Frontal cortex (tissue), 3 donors: ENCODE measurements at regions not wholly inside any gene's neighbourhood (a gene's known extent, or its start where the extent isn't known, plus 50 kb on each side); places are given as distances from the start of the nearest gene placed in this dataset.
A peak's percentile ranks its signal among the peaks of the same experiment; 100 is the strongest.

Experiments used
- DNase-seq, 2 donors: peaks; one replicate each; pipeline ENCODE4 v3.0.0; 2012; ENCODE audit warnings: low spot score in 2 of 2
- FAIRE-seq: peaks from 2 replicates; lab custom pipeline; 2012; peaks lifted over from hg19 to GRCh38; lab: Jason Lieb, UNC
- donor health status: control.
- donor health status: control.
- donor health status: control.

GRCh38 chr13:21946964-21947363 lies 276.1 kb downstream of the FGF9 start:
- FAIRE-seq (no peak), DNase-seq (no peak)

GRCh38 chr13:21948769-21949474 lies 278.0 kb downstream of the FGF9 start:
- DNase-seq = no peak
- no peak for FAIRE-seq

GRCh38 chr13:21949818-21950429 lies 279.1 kb downstream of the FGF9 start:
- DNase-seq = no peak
- FAIRE-seq = no peak

- no peak for FAIRE-seq
- DNase-seq = no peak
Observed at GRCh38 chr13:21956666-21957065, 285.8 kb downstream of the FGF9 start.

- FAIRE-seq = no peak
- DNase-seq = no peak
Observed at GRCh38 chr13:21957833-21958232, 287.0 kb downstream of the FGF9 start.

GRCh38 chr13:21960108-21960507 lies 289.2 kb downstream of the FGF9 start:
- DNase-seq = no peak
- FAIRE-seq = no peak

GRCh38 chr13:21964686-21965085 lies 293.8 kb downstream of the FGF9 start:
- FAIRE-seq (no peak), DNase-seq (no peak)

- FAIRE-seq = no peak
- DNase-seq = no peak
Observed at GRCh38 chr13:21965095-21965494, 294.2 kb downstream of the FGF9 start.

GRCh38 chr13:21966014-21966413 lies 295.1 kb downstream of the FGF9 start:
- DNase-seq (no peak), FAIRE-seq (no peak)

- DNase-seq (no peak), FAIRE-seq (no peak)
Observed at GRCh38 chr13:21967871-21968270, 297.0 kb downstream of the FGF9 start.

- FAIRE-seq (no peak), DNase-seq (no peak)
Observed at GRCh38 chr13:21970172-21970571, 299.3 kb downstream of the FGF9 start.

- FAIRE-seq (no peak), DNase-seq (no peak)
Observed at GRCh38 chr13:21970918-21971317, 300.0 kb downstream of the FGF9 start.

- DNase-seq (peak in 1 of 2 donors; percentile 13), FAIRE-seq (no peak)
Observed at GRCh38 chr13:21971662-21972621, 301.1 kb downstream of the FGF9 start.

- FAIRE-seq = no peak
- DNase-seq = no peak
Observed at GRCh38 chr13:21973437-21974125, 302.7 kb downstream of the FGF9 start.

GRCh38 chr13:21974741-21975140 lies 303.9 kb downstream of the FGF9 start:
- DNase-seq (no peak), FAIRE-seq (no peak)

GRCh38 chr13:21976159-21976558 lies 305.3 kb downstream of the FGF9 start:
- no peak for DNase-seq
- FAIRE-seq = no peak

GRCh38 chr13:21979161-21979806 lies 308.4 kb downstream of the FGF9 start:
- FAIRE-seq (no peak), DNase-seq (no peak)

- FAIRE-seq = no peak
- no peak for DNase-seq
Observed at GRCh38 chr13:21980049-21980448, 309.2 kb downstream of the FGF9 start.

- DNase-seq (no peak), FAIRE-seq (no peak)
Observed at GRCh38 chr13:21984156-21984555, 313.3 kb downstream of the FGF9 start.

GRCh38 chr13:21986602-21987001 lies 315.7 kb downstream of the FGF9 start:
- FAIRE-seq (no peak), DNase-seq (no peak)
